SK-N-SH (cell line): ENCODE measurements at regions not wholly inside any gene's neighbourhood (a gene's known extent, or its start where the extent isn't known, plus 50 kb on each side); places are given as distances from the start of the nearest gene placed in this dataset.

Source experiments
- CTCF ChIA-PET: fragments of 300-600, 350-600 bp; formaldehyde crosslinking; extraction: SDS; loops from one replicate; lab custom pipeline; 2021; lab: Yijun Ruan, JAX
- POLR2A ChIA-PET: fragments of 350-600 bp; sonication (Branson Sonifier 250); formaldehyde crosslinking; extraction: SDS; loops from one replicate; lab custom pipeline; 2020; ENCODE audit warnings: antibody characterized with exemption, inconsistent platforms; lab: Yijun Ruan, JAX
- DNase-seq: peaks from one replicate; pipeline ENCODE4 v3.0.0; 2012
- H2AFZ ChIP-seq: fragments of 200-600 bp; sonication (generic); 2 replicates; pipeline ENCODE4 v1.8.1; 2016; ENCODE audit warnings: antibody characterized with exemption, mild to moderate bottlenecking, low read depth
- H3F3A ChIP-seq: fragments of 200-600 bp; sonication (generic); replicated peaks from 2 replicates; pipeline ENCODE3; 2016; ENCODE audit warnings: antibody characterized with exemption, mild to moderate bottlenecking; ENCODE audit not compliant: insufficient read depth
- H3K27ac ChIP-seq, 2 experiments: fragments of 200-500 bp in 1 of 2; fragments of 200-600 bp in 1 of 2; sonication (Bioruptor generic) in 1 of 2; sonication (generic), shearing (Covaris generic) in 1 of 2; 2 replicates each; pipeline versions ENCODE4 v1.5.1 to v1.6.1; 2014 to 2016; ENCODE audit warnings: low read depth in 2 of 2, inconsistent platforms in 1 of 2, low read length in 1 of 2, mild to moderate bottlenecking in 1 of 2, mixed read lengths in 1 of 2
- H3K27me3 ChIP-seq: fragments of 200-600 bp; sonication (generic), shearing (Covaris generic); 2 replicates; pipeline ENCODE4 v1.6.1; 2016; ENCODE audit warnings: mixed run types; ENCODE audit not compliant: insufficient read depth
- H3K36me3 ChIP-seq, 2 experiments: fragments of 200-500 bp in 1 of 2; fragments of 200-600 bp in 1 of 2; sonication (Bioruptor generic) in 1 of 2; sonication (generic) in 1 of 2; replicated peaks in 1 of 2; 2 replicates each; pipeline versions ENCODE3 to v1.5.1; 2014 to 2016; ENCODE audit warnings: low read length in 1 of 2, mild to moderate bottlenecking in 1 of 2; ENCODE audit not compliant: insufficient read depth in 2 of 2, control insufficient read depth in 1 of 2
- H3K4me1 ChIP-seq, 2 experiments: fragments of 200-500 bp in 1 of 2; fragments of 200-600 bp in 1 of 2; sonication (Bioruptor generic) in 1 of 2; sonication (generic), shearing (Covaris generic) in 1 of 2; 2 replicates each; pipeline versions ENCODE4 v1.5.1 to v1.6.1; 2014 to 2016; ENCODE audit warnings: low read depth in 1 of 2, low read length in 1 of 2, mixed run types in 1 of 2; ENCODE audit not compliant: insufficient read depth in 2 of 2, control insufficient read depth in 1 of 2
- H3K4me2 ChIP-seq: fragments of 200-600 bp; sonication (generic), shearing (Covaris generic); 2 replicates; pipeline ENCODE4 v1.6.1; 2017; ENCODE audit warnings: mixed run types
- H3K4me3 ChIP-seq, 2 experiments: fragments of 200-500 bp in 1 of 2; fragments of 200-600 bp in 1 of 2; sonication (Bioruptor generic) in 1 of 2; sonication (generic), shearing (Covaris generic) in 1 of 2; 2 replicates each; pipeline versions ENCODE4 v1.5.1 to v1.8.1; 2014 to 2016; ENCODE audit warnings: low read depth in 2 of 2, inconsistent platforms in 1 of 2, low read length in 1 of 2, mild to moderate bottlenecking in 1 of 2, mixed read lengths in 1 of 2, moderate library complexity in 1 of 2
- H3K79me2 ChIP-seq: fragments of 200-600 bp; sonication (generic); 2 replicates; pipeline ENCODE4 v1.8.1; 2017; ENCODE audit warnings: mild to moderate bottlenecking; ENCODE audit not compliant: insufficient read depth
- H3K9ac ChIP-seq: fragments of 200-600 bp; sonication (generic); 2 replicates; pipeline ENCODE4 v1.6.1; 2017; ENCODE audit warnings: mixed run types
- H3K9me2 ChIP-seq: fragments of 200-600 bp; sonication (generic); 2 replicates; pipeline ENCODE4 v1.6.1; 2017; ENCODE audit warnings: mixed run types
- H3K9me3 ChIP-seq: fragments of 200-600 bp; sonication (generic); 2 replicates; pipeline ENCODE4 v1.6.1; 2017; ENCODE audit warnings: mixed run types, mild to moderate bottlenecking, moderate library complexity
- H4K20me1 ChIP-seq: fragments of 200-600 bp; sonication (generic); 2 replicates; pipeline ENCODE4 v1.6.1; 2017; ENCODE audit warnings: mild to moderate bottlenecking, mixed run types; ENCODE audit not compliant: insufficient read depth
- CHD2 ChIP-seq: fragments of 150-350 bp; IDR thresholded peaks from 2 replicates; pipeline ENCODE4 v1.6.1; 2018; ENCODE audit warnings: low read length; ENCODE audit not compliant: partially characterized antibody
- FOXJ3 ChIP-seq: sonication (generic); formaldehyde crosslinking; IDR thresholded peaks from 2 replicates; pipeline ENCODE4 v1.5.1; 2020; ENCODE audit warnings: mild to moderate bottlenecking, missing genetic modification reagents
- NRF1 ChIP-seq: IDR thresholded peaks from 2 replicates; pipeline ENCODE4 v1.6.1; 2012; ENCODE audit warnings: low read depth, mild to moderate bottlenecking, low read length
- POLR2AphosphoS5 ChIP-seq: IDR thresholded peaks from 2 replicates; pipeline ENCODE4 v1.6.1; 2012; ENCODE audit warnings: low read depth, low read length
- REST ChIP-seq: IDR thresholded peaks from 2 replicates; pipeline ENCODE4 v1.6.1; 2012; ENCODE audit warnings: mild to moderate bottlenecking, low read depth, low read length, moderate library complexity
- RXRA ChIP-seq: IDR thresholded peaks from 2 replicates; pipeline ENCODE4 v1.4.0; 2012; ENCODE audit warnings: low read depth, mild to moderate bottlenecking, borderline replicate concordance
- TAF1 ChIP-seq: IDR thresholded peaks from 2 replicates; pipeline ENCODE4 v1.6.1; 2012; ENCODE audit warnings: low read depth, mild to moderate bottlenecking, low read length, moderate library complexity, borderline replicate concordance
- TCF12 ChIP-seq: IDR thresholded peaks from 2 replicates; pipeline ENCODE4 v1.4.0; 2012
- TEAD4 ChIP-seq: IDR thresholded peaks from 2 replicates; pipeline ENCODE4 v1.4.0; 2012; ENCODE audit warnings: mild to moderate bottlenecking, borderline replicate concordance; ENCODE audit not compliant: insufficient read depth
- YY1 ChIP-seq: IDR thresholded peaks from 2 replicates; pipeline ENCODE4 v1.4.0; 2012; ENCODE audit warnings: low read depth, mild to moderate bottlenecking
- WGBS: methylation state at CpG from one replicate; pipeline ENCODE4 v1.1.6; 2017; ENCODE audit warnings: low lambda C conversion rate; 5-methylcytosine and 5-hydroxymethylcytosine counted together

GRCh38 chr1:8118031-8118451 lies 91.9 kb upstream of the ERRFI1 start:
- Histone ChIP-seq H2AFZ (no peak overlapping the region), H3K4me3 (no peak overlapping the region), H3K27me3 (no peaks in the 10 kb centered on the region), H3K27ac (no peak overlapping the region), H3K9me3 (no peaks in the 10 kb centered on the region), H3K4me2 (no peak overlapping the region), H3K36me3 (no peaks in the 10 kb centered on the region), H3K9me2 (no peaks in the 10 kb centered on the region), H3F3A (no peaks in the 10 kb centered on the region), H3K79me2 (no peaks in the 10 kb centered on the region), H3K4me1 (0 out of 4 replicates have a peak, but pooled peaks cover 0 to 3% of the 10 kb centered on the region in 2 experiments), H3K9ac (no peak overlapping the region), H4K20me1 (no peaks in the 10 kb centered on the region)
- ChIA-PET POLR2A (no interaction called here), CTCF (no interaction called here)
- TF ChIP-seq CHD2 = no peak
- TF ChIP-seq TAF1 = no peak
- TF ChIP-seq TEAD4 = no peak
- no peak for TF ChIP-seq NRF1
- TF ChIP-seq TCF12 = no peak
- TF ChIP-seq RXRA = no peak
- no peak for TF ChIP-seq POLR2AphosphoS5
- WGBS = 98% methylated on average over 6 of the region's 7 CpGs
- no peak for DNase-seq

GRCh38 chr1:8116894-8117264 lies 90.8 kb upstream of the ERRFI1 start:
- Histone ChIP-seq H3K27ac (no peak overlapping the region), H3F3A (no peaks in the 10 kb centered on the region), H3K27me3 (no peaks in the 10 kb centered on the region), H3K4me1 (0 out of 4 replicates have a peak, but pooled peaks cover 0 to 4% of the 10 kb centered on the region in 2 experiments), H3K36me3 (no peaks in the 10 kb centered on the region), H2AFZ (no peak overlapping the region), H3K4me3 (no peak overlapping the region), H3K4me2 (no peak overlapping the region), H3K9ac (no peak overlapping the region), H3K9me2 (no peaks in the 10 kb centered on the region), H3K9me3 (no peaks in the 10 kb centered on the region), H3K79me2 (no peaks in the 10 kb centered on the region), H4K20me1 (no peaks in the 10 kb centered on the region)
- WGBS = 89% methylated on average over 6 of the region's 6 CpGs
- POLR2A ChIA-PET = no interaction called here
- CTCF ChIA-PET = interaction anchor here (1.0 kb wide), 1 partner anchor 16 kb away, joined by 3 read pairs; no protein-coding TSS in a partner anchor
- TF ChIP-seq RXRA = no peak
- no peak for TF ChIP-seq TAF1
- no peak for TF ChIP-seq REST
- TF ChIP-seq FOXJ3 (CRISPR knock-in tag) = no peak
- no peak for TF ChIP-seq TCF12
- no peak for TF ChIP-seq YY1
- no peak for DNase-seq
